ENCODE measurements at regions not wholly inside any gene's neighbourhood (a gene's known extent, or its start where the extent isn't known, plus 50 kb on each side); places are given as distances from the start of the nearest gene placed in this dataset.

GRCh38 chr13:55263045-55263444 is 1877.7 kb upstream of the PRR20A start (continued):
- TF ChIP-seq PRDM6 (tag by site-specific recombination; IDR thresholded peaks at IDR 0.05) (no peak), CTCF (tag by site-specific recombination; IDR thresholded peaks at IDR 0.05) (no peak), ZNF555 (tag by site-specific recombination; conservative IDR thresholded peaks at IDR 0.05) (no peak), ZNF701 (tag by site-specific recombination; IDR thresholded peaks at IDR 0.05) (no peak), ZNF473 (tag by site-specific recombination; IDR thresholded peaks at IDR 0.05) (no peak), PRDM1 (tag by site-specific recombination; IDR thresholded peaks at IDR 0.05) (no peak)

GRCh38 chr13:55266644-55267043 is 1874.1 kb upstream of the PRR20A start:
- Histone ChIP-seq H3K27ac (ENCODE audit: extremely low read depth, low read depth, low read length) (no peak overlapping the region), H3K9me3 (ENCODE audit: control insufficient read depth, insufficient read depth, low read depth, low read length) (no peaks in the 10 kb centered on the region), H3K4me3 (ENCODE audit: low read depth, low read length) (no peak overlapping the region), H3K36me3 (ENCODE audit: control insufficient read depth in 2 of 2, insufficient read depth in 1 of 2, low read length in 2 of 2) (no peaks in the 10 kb centered on the region), H3K4me1 (ENCODE audit: control insufficient read depth, insufficient read depth, low read length) (no peaks in the 10 kb centered on the region)
- ChIA-PET POLR2A (no interaction called here), CTCF (no interaction called here)
- TF ChIP-seq HIC1 (tag by site-specific recombination; IDR thresholded peaks at IDR 0.05): no peak
- no peak for TF ChIP-seq ZNF280C (tag by site-specific recombination; IDR thresholded peaks at IDR 0.05)
- TF ChIP-seq ZNF670 (tag by site-specific recombination; IDR thresholded peaks at IDR 0.05; ENCODE audit: low read depth): no peak
- TF ChIP-seq ZNF335 (tag by site-specific recombination; conservative IDR thresholded peaks at IDR 0.05): no peak
- TF ChIP-seq OSR2 (tag by site-specific recombination; IDR thresholded peaks at IDR 0.05): no peak
- no peak for TF ChIP-seq ZNF354C (tag by site-specific recombination; IDR thresholded peaks at IDR 0.05; ENCODE audit: borderline replicate concordance, low read depth)
- no peak for TF ChIP-seq ZNF362 (tag by site-specific recombination; IDR thresholded peaks at IDR 0.05)
- no peak for TF ChIP-seq ZNF24 (tag by site-specific recombination; IDR thresholded peaks at IDR 0.05)
- no peak for TF ChIP-seq ZBTB44 (tag by site-specific recombination; IDR thresholded peaks at IDR 0.05)
- no peak for TF ChIP-seq MZF1 (tag by site-specific recombination; IDR thresholded peaks at IDR 0.05; ENCODE audit: borderline replicate concordance)
- TF ChIP-seq, protein P1, sequence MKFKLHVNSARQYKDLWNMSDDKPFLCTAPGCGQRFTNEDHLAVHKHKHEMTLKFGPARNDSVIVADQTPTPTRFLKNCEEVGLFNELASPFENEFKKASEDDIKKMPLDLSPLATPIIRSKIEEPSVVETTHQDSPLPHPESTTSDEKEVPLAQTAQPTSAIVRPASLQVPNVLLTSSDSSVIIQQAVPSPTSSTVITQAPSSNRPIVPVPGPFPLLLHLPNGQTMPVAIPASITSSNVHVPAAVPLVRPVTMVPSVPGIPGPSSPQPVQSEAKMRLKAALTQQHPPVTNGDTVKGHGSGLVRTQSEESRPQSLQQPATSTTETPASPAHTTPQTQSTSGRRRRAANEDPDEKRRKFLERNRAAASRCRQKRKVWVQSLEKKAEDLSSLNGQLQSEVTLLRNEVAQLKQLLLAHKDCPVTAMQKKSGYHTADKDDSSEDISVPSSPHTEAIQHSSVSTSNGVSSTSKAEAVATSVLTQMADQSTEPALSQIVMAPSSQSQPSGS (tag by site-specific recombination; IDR thresholded peaks at IDR 0.05; ENCODE audit: low read depth): no peak
- no peak for TF ChIP-seq ZBTB17 (tag by site-specific recombination; IDR thresholded peaks at IDR 0.05)
- no peak for TF ChIP-seq KLF8 (tag by site-specific recombination; IDR thresholded peaks at IDR 0.05)
- TF ChIP-seq KLF1 (tag by site-specific recombination; IDR thresholded peaks at IDR 0.05): no peak
- no peak for TF ChIP-seq ZNF174 (tag by site-specific recombination; IDR thresholded peaks at IDR 0.05)
- TF ChIP-seq ZBTB1 (tag by site-specific recombination; IDR thresholded peaks at IDR 0.05): no peak
- no peak for TF ChIP-seq HOXC10 (CRISPR knock-in tag; IDR thresholded peaks at IDR 0.05)
- no peak for TF ChIP-seq ZNF175 (tag by site-specific recombination; IDR thresholded peaks at IDR 0.05)
